ENCODE measurements at regions not wholly inside any gene's neighbourhood (a gene's known extent, or its start where the extent isn't known, plus 50 kb on each side); places are given as distances from the start of the nearest gene placed in this dataset.

DNA sequence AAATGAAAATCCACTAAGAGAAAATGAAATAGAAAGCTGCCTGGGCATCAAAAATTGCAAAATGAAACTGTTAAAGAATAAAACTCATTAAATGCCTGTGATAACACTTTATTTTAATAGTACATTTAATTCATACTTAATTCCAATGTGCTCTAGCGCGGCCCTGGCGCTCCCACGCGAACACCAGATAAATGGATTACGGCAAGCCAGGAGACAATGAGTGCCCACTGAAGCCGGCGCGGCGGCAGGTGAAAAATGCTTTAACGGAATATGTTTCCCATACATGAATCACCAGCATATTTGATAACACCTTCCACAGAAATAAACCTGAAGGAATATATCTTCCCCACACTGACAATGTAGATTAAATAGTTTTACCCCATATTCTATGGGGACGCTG lies 245.5 kb downstream of the RBFOX3 start:
- no peaks in the 10 kb centered on the region for H3K36me3 Mint-ChIP-seq
- H3K4me1 Mint-ChIP-seq: no peaks in the 10 kb centered on the region
- CTCF ChIA-PET: no interaction called here
- DNase-seq: no peak
- no peaks in the 10 kb centered on the region for H3K9me3 Mint-ChIP-seq
- H3K27ac Mint-ChIP-seq: no peak overlapping the region
- H3K4me3 Mint-ChIP-seq: no peak overlapping the region
- H3K27me3 Mint-ChIP-seq: peaks cover 25% of the 10 kb centered on the region

GRCh38 chr17:79364315-79365094 lies 246.3 kb downstream of the RBFOX3 start:
- Mint-ChIP-seq H3K4me3 (no peak overlapping the region), H3K27ac (no peak overlapping the region), H3K9me3 (no peaks in the 10 kb centered on the region)

DNA sequence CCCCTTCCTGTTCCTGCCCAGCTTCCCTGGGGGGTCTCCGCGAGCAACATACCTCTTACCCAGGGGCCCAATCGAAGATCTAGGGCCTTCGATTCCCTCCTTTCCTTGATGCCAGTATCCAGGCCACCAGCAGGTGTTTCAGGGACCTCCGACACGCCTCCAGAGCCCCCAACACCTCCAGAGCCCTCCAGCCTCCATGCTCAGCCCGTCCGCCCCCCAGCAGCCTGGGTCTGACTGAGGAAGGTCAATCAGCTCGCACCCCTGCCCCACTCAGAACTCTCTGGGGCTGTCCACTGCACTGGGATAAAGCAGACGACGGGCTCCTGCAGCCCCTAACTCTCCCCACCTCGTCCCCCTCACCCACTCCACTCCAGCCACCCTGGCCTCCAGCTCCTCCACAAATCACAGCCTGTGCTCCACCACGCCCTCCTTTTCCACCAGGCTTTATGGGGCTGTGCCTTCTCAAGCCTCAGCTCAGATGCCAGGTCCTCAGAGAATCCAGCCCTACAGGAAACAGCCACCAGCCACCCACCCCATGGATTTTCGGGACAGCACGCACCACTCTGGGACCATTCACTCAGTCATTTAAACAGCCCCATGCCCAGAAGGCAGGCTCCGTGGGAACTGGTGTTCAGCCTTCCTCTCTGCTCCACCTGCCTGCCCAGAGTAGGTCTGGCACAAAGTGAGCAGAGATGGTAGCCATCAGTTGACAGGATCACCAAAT lies 247.1 kb downstream of the RBFOX3 start:
- no peaks in the 10 kb centered on the region for H3K36me3 Mint-ChIP-seq
- no peak overlapping the region for H3K4me3 Mint-ChIP-seq
- no peak overlapping the region for H3K27ac Mint-ChIP-seq
- no peak for DNase-seq
- H3K4me1 Mint-ChIP-seq: no peaks in the 10 kb centered on the region
- H3K9me3 Mint-ChIP-seq: no peaks in the 10 kb centered on the region
- peaks cover 27% of the 10 kb centered on the region for H3K27me3 Mint-ChIP-seq
- CTCF ChIA-PET: no interaction called here

More at GRCh38 chr17:79364315-79365094, 246.3 kb downstream of the RBFOX3 start:
- no peaks in the 10 kb centered on the region for H3K4me1 Mint-ChIP-seq
- no peaks in the 10 kb centered on the region for H3K36me3 Mint-ChIP-seq
- H3K27me3 Mint-ChIP-seq: peaks cover 25% of the 10 kb centered on the region
- DNase-seq: no peak
- CTCF ChIA-PET: no interaction called here

GRCh38 chr17:79362772-79363305 lies 248.0 kb downstream of the RBFOX3 start:
- CTCF ChIA-PET: no interaction called here
- peaks cover 29% of the 10 kb centered on the region for H3K27me3 Mint-ChIP-seq
- no peak for DNase-seq
- H3K4me3 Mint-ChIP-seq: no peak overlapping the region
- H3K4me1 Mint-ChIP-seq: no peaks in the 10 kb centered on the region
- H3K9me3 Mint-ChIP-seq: no peaks in the 10 kb centered on the region
- no peaks in the 10 kb centered on the region for H3K36me3 Mint-ChIP-seq
- H3K27ac Mint-ChIP-seq: no peak overlapping the region

DNA sequence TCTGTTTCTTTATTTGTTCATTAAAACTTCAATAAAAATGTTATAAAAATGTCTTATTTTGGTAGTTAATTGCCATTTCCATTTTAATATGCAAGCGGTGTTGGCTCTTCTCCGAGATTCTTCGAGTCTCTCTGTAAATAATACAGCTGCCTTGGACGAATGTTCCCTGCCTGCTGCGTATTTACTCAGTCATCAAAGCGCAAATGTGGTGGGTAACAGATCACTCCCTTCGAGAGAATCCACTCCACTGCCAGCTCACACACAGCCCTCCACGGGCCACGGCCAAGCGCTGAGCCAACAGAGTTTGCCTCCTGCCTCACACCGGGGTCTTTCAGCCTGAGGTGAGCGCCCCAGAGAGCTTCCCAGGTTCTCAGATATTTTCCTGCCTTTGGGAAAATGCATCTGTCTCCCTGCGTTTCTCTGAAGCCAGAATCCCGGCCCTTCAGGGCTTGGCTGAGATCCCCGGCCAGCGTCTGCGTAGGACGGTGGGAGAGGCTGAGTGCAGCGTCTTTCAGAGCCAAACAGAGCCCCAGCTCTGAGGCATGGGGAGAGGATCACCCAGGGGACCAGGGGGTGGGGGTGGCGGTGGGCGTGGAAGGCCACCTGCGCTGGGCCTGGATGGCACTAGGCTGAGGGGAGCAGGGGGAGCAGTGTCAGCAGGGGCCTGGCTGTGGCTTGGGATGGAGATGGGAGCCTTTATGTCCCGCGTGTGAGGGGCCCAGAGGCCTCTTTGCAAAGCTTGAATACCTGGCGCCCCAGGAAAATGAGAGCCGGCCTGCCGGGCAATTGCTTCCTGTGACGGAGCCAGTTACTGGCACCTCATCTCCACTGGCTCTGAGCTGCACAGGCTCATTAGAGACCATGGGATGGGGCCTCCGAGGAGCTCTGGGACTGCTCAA lies 248.7 kb downstream of the RBFOX3 start:
- H3K4me3 Mint-ChIP-seq: no peak overlapping the region
- H3K27ac Mint-ChIP-seq: no peak overlapping the region
- CTCF ChIA-PET: no interaction called here
- no peak for DNase-seq
- H3K9me3 Mint-ChIP-seq: no peaks in the 10 kb centered on the region
- no peaks in the 10 kb centered on the region for H3K4me1 Mint-ChIP-seq
- peaks cover 29% of the 10 kb centered on the region for H3K27me3 Mint-ChIP-seq
- H3K36me3 Mint-ChIP-seq: no peaks in the 10 kb centered on the region

DNA sequence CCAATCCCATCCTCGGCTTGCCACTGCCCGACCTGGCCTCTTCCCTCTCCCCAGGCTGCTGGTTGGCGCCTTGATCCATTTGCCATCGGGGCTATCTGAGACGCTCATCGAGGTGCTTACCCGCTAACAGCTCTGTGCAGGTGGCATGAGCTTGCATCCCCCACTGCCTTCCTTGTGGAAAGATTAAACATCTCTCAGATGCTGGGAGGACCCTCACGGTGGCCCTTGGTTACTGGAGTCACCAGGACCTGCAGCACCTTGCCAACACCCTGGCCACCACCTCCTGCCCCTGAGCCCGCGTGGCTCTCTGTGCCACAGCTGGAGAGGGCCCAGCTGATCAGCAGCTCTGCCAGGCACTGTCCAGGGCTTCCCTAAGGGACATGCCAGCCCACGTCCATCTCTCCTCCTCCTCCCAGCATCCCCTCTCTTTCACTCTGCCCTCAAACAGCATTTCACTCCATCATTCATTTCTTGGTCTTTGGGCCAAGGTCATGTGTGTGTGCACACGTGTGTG lies 249.6 kb downstream of the RBFOX3 start:
- H3K4me3 Mint-ChIP-seq: no peak overlapping the region
- CTCF ChIA-PET: no interaction called here
- H3K36me3 Mint-ChIP-seq: no peaks in the 10 kb centered on the region
- no peak for DNase-seq
- no peaks in the 10 kb centered on the region for H3K4me1 Mint-ChIP-seq
- peaks cover 29% of the 10 kb centered on the region for H3K27me3 Mint-ChIP-seq
- H3K9me3 Mint-ChIP-seq: no peaks in the 10 kb centered on the region
- H3K27ac Mint-ChIP-seq: no peak overlapping the region

GRCh38 chr17:79360196-79360595 lies 250.7 kb downstream of the RBFOX3 start:
- no peaks in the 10 kb centered on the region for H3K4me1 Mint-ChIP-seq
- H3K27ac Mint-ChIP-seq: no peak overlapping the region
- DNase-seq: no peak
- H3K9me3 Mint-ChIP-seq: no peaks in the 10 kb centered on the region
- H3K36me3 Mint-ChIP-seq: no peaks in the 10 kb centered on the region
- CTCF ChIA-PET: no interaction called here
- H3K4me3 Mint-ChIP-seq: no peak overlapping the region
- H3K27me3 Mint-ChIP-seq: peaks cover 29% of the 10 kb centered on the region

DNA sequence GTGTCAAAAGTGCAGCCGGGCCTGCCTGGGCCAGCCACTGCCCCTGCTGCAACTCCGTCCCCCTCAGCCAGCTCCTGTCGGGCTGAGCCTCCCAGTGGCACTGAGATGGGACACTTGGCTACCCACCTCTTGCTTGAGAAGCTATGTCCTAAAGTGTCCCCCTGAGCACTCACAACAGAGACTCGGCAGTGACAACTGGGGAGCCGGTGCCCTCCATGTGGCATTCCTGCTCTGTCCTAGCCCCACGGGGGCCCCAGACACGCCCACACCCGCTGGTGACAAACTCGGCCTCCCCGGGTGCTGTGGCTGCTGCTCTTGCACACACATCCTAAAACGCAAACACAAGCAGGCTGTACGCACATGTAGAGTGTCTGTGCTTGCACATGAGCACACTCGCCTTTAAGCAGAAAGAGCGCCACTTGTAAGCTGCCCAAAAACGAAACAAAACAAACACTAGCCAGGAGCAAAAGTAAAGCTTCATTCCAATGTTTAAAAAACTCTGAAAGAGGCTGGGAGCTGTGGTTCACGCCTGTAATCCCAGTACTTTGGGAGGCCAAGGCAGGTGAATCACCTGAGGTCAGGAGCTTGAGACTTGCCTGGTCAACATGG lies 253.9 kb downstream of the RBFOX3 start:
- CTCF ChIA-PET: no interaction called here
- no peaks in the 10 kb centered on the region for H3K4me1 Mint-ChIP-seq
- H3K27me3 Mint-ChIP-seq: peaks cover 13% of the 10 kb centered on the region
- H3K27ac Mint-ChIP-seq: no peak overlapping the region
- H3K36me3 Mint-ChIP-seq: no peaks in the 10 kb centered on the region
- peaks cover 9% of the 10 kb centered on the region for H3K9me3 Mint-ChIP-seq
- H3K4me3 Mint-ChIP-seq: no peak overlapping the region
- no peak for DNase-seq

- Mint-ChIP-seq H3K36me3 (no peaks in the 10 kb centered on the region), H3K4me3 (no peak overlapping the region), H3K9me3 (peaks cover 9% of the 10 kb centered on the region), H3K27me3 (peaks cover 7% of the 10 kb centered on the region), H3K4me1 (no peaks in the 10 kb centered on the region), H3K27ac (no peak overlapping the region)
- CTCF ChIA-PET: no interaction called here
- no peak for DNase-seq
These were observed 255.7 kb downstream of the RBFOX3 start for GRCh38 chr17:79355165-79355564.

GRCh38 chr17:79354173-79354820 lies 256.6 kb downstream of the RBFOX3 start:
- no peak overlapping the region for H3K27ac Mint-ChIP-seq
- H3K9me3 Mint-ChIP-seq: peaks cover 9% of the 10 kb centered on the region
- CTCF ChIA-PET: no interaction called here
- no peaks in the 10 kb centered on the region for H3K36me3 Mint-ChIP-seq
- no peak overlapping the region for H3K4me3 Mint-ChIP-seq
- no peaks in the 10 kb centered on the region for H3K4me1 Mint-ChIP-seq
- H3K27me3 Mint-ChIP-seq: peaks cover 11% of the 10 kb centered on the region
- no peak for DNase-seq

DNA sequence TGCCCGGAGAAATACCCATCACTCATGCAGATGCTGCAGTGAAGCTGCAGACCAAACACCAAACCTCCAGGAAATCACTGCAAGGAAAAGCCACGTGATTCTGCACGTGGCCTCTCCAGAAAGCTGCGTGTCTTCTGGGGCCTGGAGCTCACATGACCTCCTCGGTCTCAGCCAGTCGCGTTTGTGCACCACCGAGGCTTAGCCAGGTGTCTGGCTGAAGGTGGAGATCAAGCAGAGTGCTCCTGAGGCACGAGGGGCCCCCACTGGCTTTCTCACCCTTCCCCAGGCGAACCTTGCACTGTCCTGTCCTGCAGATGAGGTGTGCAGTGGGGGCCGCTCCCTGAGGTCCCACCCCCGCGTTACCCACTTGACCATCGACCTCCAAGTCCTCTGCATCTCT lies 257.3 kb downstream of the RBFOX3 start:
- Mint-ChIP-seq H3K36me3 (no peaks in the 10 kb centered on the region), H3K4me3 (no peak overlapping the region), H3K27ac (no peak overlapping the region), H3K4me1 (no peaks in the 10 kb centered on the region), H3K9me3 (peaks cover 9% of the 10 kb centered on the region), H3K27me3 (peaks cover 15% of the 10 kb centered on the region)
- CTCF ChIA-PET: no interaction called here
- no peak for DNase-seq

DNA sequence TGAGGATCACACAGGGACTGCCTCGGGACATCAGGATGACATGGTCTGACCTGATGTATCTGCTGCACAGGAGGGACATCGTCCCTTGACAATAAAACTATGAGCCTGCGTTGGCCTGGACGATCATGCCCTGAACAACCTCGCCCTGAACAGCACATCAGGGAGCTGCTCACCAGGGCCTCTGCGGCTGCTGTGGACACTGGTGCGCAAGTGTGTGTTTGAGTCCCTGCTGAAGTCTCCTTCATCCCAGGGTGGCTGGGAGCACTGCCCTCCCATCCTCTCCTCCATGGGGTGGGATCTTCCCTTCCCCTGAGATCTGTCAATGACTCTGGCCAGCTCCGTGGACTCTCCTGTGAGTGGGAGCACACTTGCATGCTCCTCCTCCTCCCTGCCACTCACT lies 257.8 kb downstream of the RBFOX3 start:
- H3K27me3 Mint-ChIP-seq: peaks cover 20% of the 10 kb centered on the region
- no peaks in the 10 kb centered on the region for H3K36me3 Mint-ChIP-seq
- H3K4me3 Mint-ChIP-seq: no peak overlapping the region
- H3K9me3 Mint-ChIP-seq: peaks cover 9% of the 10 kb centered on the region
- H3K27ac Mint-ChIP-seq: no peak overlapping the region
- CTCF ChIA-PET: no interaction called here
- H3K4me1 Mint-ChIP-seq: no peaks in the 10 kb centered on the region
- DNase-seq: no peak

DNA sequence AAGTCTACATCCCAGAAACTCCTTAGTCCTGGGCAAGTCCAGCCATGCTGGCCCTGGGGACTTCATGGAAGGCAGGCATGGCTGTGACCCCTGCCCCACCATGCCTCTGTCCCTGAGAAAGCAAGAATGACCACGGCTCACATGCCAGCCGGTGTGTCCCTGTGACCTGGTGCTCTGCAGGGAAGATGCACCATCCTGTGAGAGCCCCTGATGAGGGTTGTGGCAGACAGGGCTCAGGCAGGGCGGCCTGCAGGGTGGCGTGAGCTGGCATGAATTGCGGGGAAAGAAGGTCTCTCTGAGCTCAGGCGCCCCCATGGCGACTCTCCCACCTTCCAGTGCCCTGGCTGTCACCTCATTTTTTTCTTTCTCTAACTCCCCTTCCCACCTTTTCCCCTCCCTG lies 260.3 kb downstream of the RBFOX3 start:
- H3K4me3 Mint-ChIP-seq: no peak overlapping the region
- no peaks in the 10 kb centered on the region for H3K4me1 Mint-ChIP-seq
- no peaks in the 10 kb centered on the region for H3K36me3 Mint-ChIP-seq
- peaks cover 9% of the 10 kb centered on the region for H3K9me3 Mint-ChIP-seq
- CTCF ChIA-PET: no interaction called here
- H3K27me3 Mint-ChIP-seq: peaks cover 26% of the 10 kb centered on the region
- no peak overlapping the region for H3K27ac Mint-ChIP-seq
- DNase-seq: no peak
